CD4-positive, alpha-beta T cell treated with Interleukin-4 for 1 hour (primary cell): ENCODE measurements at regions not wholly inside any gene's neighbourhood (a gene's known extent, or its start where the extent isn't known, plus 50 kb on each side); places are given as distances from the start of the nearest gene placed in this dataset.
"Not testable (repeated sequence)": the region's sequence is repeated elsewhere in the genome, so short reads cannot be mapped to it uniquely, and the experiment has no call there.

Experiments used
- DNase-seq, 2 donors: peaks; one replicate each; pipeline ENCODE4 v3.0.0-alpha.2; 2020 to 2022

- no peak for DNase-seq
These were observed 766.9 kb upstream of the ADGRL4 start for GRCh38 chr1:79773385-79773784.

- DNase-seq = no peak
These were observed 755.9 kb upstream of the ADGRL4 start for GRCh38 chr1:79762461-79762860.

GRCh38 chr1:79760531-79760930, 754.0 kb upstream of the ADGRL4 start:
- no peak for DNase-seq

- DNase-seq = no peak
These were observed 743.1 kb upstream of the ADGRL4 start for GRCh38 chr1:79749607-79750006.

- no peak for DNase-seq
These were observed 739.4 kb upstream of the ADGRL4 start for GRCh38 chr1:79745929-79746328.

GRCh38 chr1:79744746-79745145, 738.2 kb upstream of the ADGRL4 start:
- no peak for DNase-seq

- no peak for DNase-seq
These were observed 735.3 kb upstream of the ADGRL4 start for GRCh38 chr1:79741720-79742421.

GRCh38 chr1:79738101-79738500, 731.6 kb upstream of the ADGRL4 start:
- no peak for DNase-seq

GRCh38 chr1:79737193-79737592, 730.7 kb upstream of the ADGRL4 start:
- no peak for DNase-seq

- DNase-seq = no peak
These were observed 726.4 kb upstream of the ADGRL4 start for GRCh38 chr1:79732950-79733349.

- DNase-seq = no peak
These were observed 720.4 kb upstream of the ADGRL4 start for GRCh38 chr1:79726911-79727310.

GRCh38 chr1:79726321-79726720, 719.8 kb upstream of the ADGRL4 start:
- DNase-seq = no peak

- no peak for DNase-seq
These were observed 709.9 kb upstream of the ADGRL4 start for GRCh38 chr1:79716447-79716846.

GRCh38 chr1:79714664-79715063, 708.1 kb upstream of the ADGRL4 start:
- DNase-seq = no peak

- DNase-seq = no peak
These were observed 704.5 kb upstream of the ADGRL4 start for GRCh38 chr1:79711001-79711431.

- no peak for DNase-seq
These were observed 702.2 kb upstream of the ADGRL4 start for GRCh38 chr1:79708646-79709265.

GRCh38 chr1:79705218-79705617, 698.7 kb upstream of the ADGRL4 start:
- no peak for DNase-seq

GRCh38 chr1:79704067-79704466, 697.5 kb upstream of the ADGRL4 start:
- no peak for DNase-seq

- DNase-seq = not testable (repeated sequence)
These were observed 695.9 kb upstream of the ADGRL4 start for GRCh38 chr1:79702336-79702999.

- no peak for DNase-seq
These were observed 688.6 kb upstream of the ADGRL4 start for GRCh38 chr1:79695138-79695537.

- DNase-seq = no peak
These were observed 687.7 kb upstream of the ADGRL4 start for GRCh38 chr1:79694241-79694640.

GRCh38 chr1:79693441-79694114, 687.0 kb upstream of the ADGRL4 start:
- no peak for DNase-seq

- DNase-seq = no peak
These were observed 686.0 kb upstream of the ADGRL4 start for GRCh38 chr1:79692519-79692918.

- DNase-seq = no peak
These were observed 682.4 kb upstream of the ADGRL4 start for GRCh38 chr1:79688932-79689331.
